ENCODE measurements at regions not wholly inside any gene's neighbourhood (a gene's known extent, or its start where the extent isn't known, plus 50 kb on each side); places are given as distances from the start of the nearest gene placed in this dataset.

GRCh38 chr2:6287406-6287805 is 578.3 kb downstream of the CMPK2 start:
- intact Hi-C loops (cut with DNase I), result no loop called here
- no peaks in the 10 kb centered on the region for H3K27me3 ChIP-seq
- DNase-seq (no peak), ATAC-seq (no peak)
- H3K27ac ChIP-seq, result no peak overlapping the region
- no peaks in the 10 kb centered on the region for H3K36me3 ChIP-seq
- no peaks in the 10 kb centered on the region for H3K4me1 ChIP-seq
- H3K9me3 ChIP-seq, result no peaks in the 10 kb centered on the region
- no peak overlapping the region for H3K4me3 ChIP-seq
- TF ChIP-seq, protein P1, sequence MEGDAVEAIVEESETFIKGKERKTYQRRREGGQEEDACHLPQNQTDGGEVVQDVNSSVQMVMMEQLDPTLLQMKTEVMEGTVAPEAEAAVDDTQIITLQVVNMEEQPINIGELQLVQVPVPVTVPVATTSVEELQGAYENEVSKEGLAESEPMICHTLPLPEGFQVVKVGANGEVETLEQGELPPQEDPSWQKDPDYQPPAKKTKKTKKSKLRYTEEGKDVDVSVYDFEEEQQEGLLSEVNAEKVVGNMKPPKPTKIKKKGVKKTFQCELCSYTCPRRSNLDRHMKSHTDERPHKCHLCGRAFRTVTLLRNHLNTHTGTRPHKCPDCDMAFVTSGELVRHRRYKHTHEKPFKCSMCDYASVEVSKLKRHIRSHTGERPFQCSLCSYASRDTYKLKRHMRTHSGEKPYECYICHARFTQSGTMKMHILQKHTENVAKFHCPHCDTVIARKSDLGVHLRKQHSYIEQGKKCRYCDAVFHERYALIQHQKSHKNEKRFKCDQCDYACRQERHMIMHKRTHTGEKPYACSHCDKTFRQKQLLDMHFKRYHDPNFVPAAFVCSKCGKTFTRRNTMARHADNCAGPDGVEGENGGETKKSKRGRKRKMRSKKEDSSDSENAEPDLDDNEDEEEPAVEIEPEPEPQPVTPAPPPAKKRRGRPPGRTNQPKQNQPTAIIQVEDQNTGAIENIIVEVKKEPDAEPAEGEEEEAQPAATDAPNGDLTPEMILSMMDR (IDR thresholded peaks at IDR 0.05), result no peak

DNA sequence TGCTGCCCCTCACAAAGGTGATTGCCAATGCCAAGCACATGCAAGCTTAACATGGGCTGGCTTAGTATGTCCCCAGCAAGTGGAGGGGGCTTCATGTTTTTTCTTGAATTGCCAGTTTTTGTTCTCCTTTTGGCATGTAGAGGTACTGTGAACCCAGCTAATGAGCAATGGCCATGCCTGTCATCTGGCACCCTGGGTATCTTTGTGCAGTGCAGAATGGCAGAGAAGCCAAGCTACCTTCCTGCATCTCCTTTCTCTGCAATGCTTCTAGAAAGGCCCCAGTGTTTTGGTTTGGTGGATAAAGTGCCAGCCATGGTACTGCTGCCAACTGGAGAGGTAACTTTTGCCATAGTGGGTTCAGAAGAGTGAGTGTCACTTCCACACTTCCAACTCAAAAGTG is 576.9 kb downstream of the CMPK2 start:
- Histone ChIP-seq H3K4me1 (no peaks in the 10 kb centered on the region), H3K27ac (no peak overlapping the region), H3K36me3 (no peaks in the 10 kb centered on the region), H3K4me3 (no peak overlapping the region), H3K9me3 (no peaks in the 10 kb centered on the region), H3K27me3 (no peaks in the 10 kb centered on the region)
- intact Hi-C loops (cut with DNase I), result no loop called here
- TF ChIP-seq, protein P1 (IDR thresholded peaks at IDR 0.05), result no peak
- ATAC-seq (no peak), DNase-seq (no peak)

- Histone ChIP-seq H3K4me1 (no peaks in the 10 kb centered on the region), H3K36me3 (no peaks in the 10 kb centered on the region), H3K4me3 (no peak overlapping the region), H3K9me3 (no peaks in the 10 kb centered on the region), H3K27ac (no peak overlapping the region), H3K27me3 (no peaks in the 10 kb centered on the region)
- intact Hi-C loops (cut with DNase I), result no loop called here
- DNase-seq, result no peak
- TF ChIP-seq, protein P1 (IDR thresholded peaks at IDR 0.05), result no peak
- no peak for ATAC-seq
Measured at GRCh38 chr2:6290217-6291015, 575.3 kb downstream of the CMPK2 start.

- Histone ChIP-seq H3K9me3 (no peaks in the 10 kb centered on the region), H3K36me3 (no peaks in the 10 kb centered on the region), H3K27ac (no peak overlapping the region), H3K27me3 (no peaks in the 10 kb centered on the region), H3K4me3 (no peak overlapping the region), H3K4me1 (no peaks in the 10 kb centered on the region)
- intact Hi-C loops (cut with DNase I), result no loop called here
- DNase-seq (no peak), ATAC-seq (no peak)
- TF ChIP-seq, protein P1 (IDR thresholded peaks at IDR 0.05), result no peak
Measured at GRCh38 chr2:6294791-6295190, 570.9 kb downstream of the CMPK2 start.

- intact Hi-C loops (cut with DNase I), result no loop called here
- DNase-seq, result no peak
- no peaks in the 10 kb centered on the region for H3K27me3 ChIP-seq
- TF ChIP-seq, protein P1 (IDR thresholded peaks at IDR 0.05), result no peak
- no peak overlapping the region for H3K4me3 ChIP-seq
- H3K9me3 ChIP-seq, result no peaks in the 10 kb centered on the region
- ATAC-seq, result no peak
- H3K27ac ChIP-seq, result no peak overlapping the region
- H3K36me3 ChIP-seq, result no peaks in the 10 kb centered on the region
- no peaks in the 10 kb centered on the region for H3K4me1 ChIP-seq
Measured at GRCh38 chr2:6297238-6297637, 568.5 kb downstream of the CMPK2 start.
